NCI-H1092 treated with DMSO at 0.1 percent for 48 hours (cell line): ENCODE measurements at regions not wholly inside any gene's neighbourhood (a gene's known extent, or its start where the extent isn't known, plus 50 kb on each side); places are given as distances from the start of the nearest gene placed in this dataset.

Experiments used
- DNase-seq: peaks from one replicate; lab custom pipeline; 2025; lab: John Stamatoyannopoulos, UW

DNA sequence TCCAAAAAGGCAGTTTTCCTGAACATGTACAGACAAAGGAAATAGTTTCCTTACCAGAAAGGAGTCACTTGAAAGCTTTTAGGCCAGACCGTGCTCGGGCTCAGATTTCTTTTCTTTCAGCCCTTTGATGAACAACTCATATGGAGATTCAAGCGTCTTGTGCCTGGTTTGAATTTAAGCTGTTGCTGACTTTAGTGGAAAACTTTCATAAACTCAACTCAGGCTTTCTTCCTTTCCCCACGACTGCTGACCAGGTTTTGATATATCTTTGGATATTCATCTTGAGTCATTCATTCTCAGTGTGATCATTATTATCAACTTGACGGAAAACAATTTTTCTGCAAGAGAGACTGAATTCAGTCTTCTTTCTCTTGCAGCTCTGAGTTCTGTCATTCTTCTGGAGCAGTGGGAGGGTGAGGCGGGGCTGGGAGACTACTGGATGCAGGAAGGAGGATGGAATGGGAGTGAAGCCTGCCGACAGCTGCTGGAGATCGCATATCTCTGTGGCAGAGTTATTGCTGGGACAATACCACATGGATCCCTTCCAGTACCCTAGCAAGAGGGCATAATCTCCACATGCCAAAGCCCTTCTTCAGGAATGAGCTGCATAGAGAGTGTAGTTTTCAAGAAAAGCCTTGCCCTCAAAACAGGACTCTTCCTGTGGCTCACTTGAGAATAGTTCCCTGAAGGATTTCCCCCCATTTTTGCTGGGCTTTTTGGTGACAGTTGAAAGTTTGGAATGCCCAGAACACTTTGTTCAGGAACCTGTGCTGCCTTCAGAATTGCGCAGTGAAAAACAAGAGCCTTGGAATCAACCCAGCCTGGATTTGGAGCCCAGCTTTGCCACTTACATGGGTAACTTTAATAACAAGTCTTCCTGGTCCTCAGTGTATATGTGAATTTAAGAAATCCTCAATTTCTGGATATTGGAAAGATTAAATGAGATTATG lies 364.4 kb downstream of the ZNF521 start:
- DNase-seq = no peak

DNA sequence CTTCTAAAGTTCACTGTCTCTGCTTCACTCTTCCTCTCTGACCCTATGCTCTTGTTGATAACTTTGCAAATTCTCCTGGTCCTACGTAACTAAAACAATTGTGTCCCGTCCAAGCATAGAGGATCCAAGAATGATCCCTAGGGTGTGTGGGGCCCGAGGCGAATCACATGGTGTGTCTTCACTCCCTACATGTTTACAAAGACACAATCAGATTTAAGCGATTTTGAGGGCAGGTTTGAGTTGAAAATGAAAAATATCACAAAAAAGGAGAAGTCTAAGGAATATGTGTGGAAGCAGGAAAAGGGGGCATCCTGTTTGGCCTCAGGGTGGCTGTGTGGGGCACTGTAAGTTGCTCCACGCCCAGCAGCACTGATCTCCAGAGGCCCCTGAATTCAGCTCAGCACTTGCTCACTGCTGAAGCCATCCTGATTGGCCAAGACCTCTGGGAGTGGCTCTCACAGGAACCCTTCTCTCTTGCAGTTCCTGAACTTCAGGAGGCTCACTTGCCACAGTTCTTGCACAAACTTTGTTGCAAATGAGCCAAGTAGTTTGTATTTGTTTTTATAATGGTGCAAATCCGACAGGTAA lies 363.6 kb downstream of the ZNF521 start:
- no peak for DNase-seq

DNA sequence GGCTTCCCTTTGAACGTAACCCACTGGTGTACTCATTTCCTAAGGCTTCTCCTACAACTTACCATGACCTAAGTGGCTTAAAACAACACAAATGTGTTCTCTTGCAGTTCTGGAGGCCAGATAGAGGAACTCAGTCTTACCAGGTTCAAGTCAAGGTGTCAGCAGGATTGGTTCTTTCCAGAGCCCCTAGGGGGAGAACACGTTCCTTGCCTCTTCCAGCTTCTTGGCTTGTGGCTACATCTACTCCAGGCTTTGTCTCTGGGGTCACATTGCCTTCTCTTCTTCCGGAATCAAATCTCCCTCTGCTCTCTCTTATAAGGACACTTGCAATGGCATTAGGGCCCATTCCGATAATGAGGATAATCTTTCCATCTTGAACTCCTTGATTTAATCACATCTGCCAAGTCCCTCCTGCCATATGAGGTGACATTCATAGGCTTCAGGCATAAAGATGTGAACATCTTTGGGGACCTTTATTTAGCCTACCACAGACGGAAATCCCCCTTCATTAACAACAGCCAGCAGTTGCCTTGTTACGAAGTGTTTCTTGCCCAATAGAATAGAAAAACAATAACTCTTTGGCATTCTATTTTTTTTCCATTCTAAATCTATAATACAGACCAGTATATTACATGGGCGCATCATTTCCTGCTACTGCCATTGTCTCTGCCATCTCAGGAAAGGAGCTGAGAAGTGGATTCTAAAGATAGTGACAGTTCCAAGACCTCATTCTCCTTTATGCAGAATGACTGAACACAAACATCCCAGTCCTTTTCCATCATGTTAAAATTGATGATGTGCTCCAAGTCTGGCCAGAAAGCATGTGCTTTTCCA lies 362.0 kb downstream of the ZNF521 start:
- no peak for DNase-seq

DNA sequence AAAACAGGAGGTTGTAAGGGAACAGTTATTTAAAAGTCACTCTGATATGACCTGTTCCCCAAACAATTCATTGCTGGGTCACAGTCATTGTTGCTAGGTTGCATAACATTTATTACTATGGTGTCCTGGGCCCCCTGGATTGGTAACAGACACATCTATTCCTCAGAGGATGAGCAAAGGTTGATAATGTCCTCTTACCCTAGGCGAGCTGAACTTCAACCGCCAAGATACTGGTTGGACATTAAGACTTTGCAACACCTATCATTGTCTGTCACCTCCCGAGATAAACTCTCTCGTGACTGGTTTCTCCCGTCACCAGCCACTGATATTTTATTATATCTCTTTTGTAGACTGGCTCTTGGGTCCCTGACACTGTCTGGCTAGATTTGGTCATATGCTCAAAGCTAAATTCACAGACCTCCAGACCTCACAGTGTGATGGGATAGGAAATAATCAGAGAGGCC lies 361.3 kb downstream of the ZNF521 start:
- no peak for DNase-seq

DNA sequence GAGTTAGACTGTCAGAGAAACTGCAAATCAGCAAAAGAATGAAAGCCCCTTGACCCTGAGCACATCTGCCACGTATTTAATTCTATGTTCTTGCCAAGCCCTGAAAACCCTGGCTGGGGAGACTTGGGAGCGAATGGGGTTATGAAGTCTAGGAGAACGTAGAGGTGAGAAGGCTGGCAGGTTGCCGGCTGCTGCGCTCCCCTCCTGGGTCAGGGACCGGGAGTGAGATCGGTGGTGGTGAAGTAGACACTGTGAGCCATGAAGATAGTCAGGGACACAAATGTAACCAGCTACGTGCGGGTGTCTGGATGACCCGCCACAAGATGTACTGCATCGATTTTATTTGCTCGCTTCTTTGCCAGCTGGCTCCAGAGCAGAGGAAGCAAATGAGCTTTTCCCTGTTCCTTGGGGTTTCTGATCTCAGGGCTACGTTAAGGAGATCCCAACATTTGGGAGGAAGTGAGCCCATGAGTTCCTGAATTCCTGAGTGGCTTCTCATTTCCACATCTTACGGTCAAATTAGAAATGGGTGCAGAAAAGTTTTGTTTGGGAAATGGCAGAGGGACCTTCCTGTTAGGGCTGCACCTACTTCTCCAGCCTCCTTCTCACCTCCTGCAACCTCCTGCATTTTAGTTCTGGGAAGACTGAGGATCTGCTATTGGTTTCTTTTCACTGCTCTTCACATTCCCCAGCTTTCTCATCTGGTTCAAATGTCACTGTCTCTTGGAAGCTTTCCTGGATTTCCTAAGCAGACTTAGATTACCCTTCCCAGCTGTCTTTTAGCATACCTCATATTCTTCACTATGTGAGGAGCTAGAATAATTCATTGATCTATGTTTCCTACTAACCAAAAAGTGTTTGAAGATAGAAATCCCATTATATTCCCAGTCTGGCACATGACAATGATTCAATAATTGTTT lies 360.6 kb downstream of the ZNF521 start:
- DNase-seq = no peak

DNA sequence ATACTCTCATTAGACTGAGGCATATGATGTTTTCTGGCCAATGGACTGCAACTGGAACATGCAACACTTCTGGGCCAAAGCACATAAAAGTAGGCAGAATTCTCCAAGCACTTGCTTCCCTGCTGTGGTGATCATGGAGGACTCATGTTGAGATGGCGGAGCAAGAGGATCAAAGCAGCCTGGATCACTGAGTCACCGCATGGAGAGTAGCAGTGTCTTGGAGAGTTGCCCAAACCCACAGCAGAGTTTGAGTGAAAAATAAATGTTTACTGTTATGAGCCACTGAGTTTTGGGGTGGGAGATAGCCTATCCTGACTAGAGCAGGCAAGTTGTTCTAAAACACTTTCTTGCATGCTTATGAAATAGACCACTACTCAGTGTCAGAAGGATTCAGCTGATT lies 359.5 kb downstream of the ZNF521 start:
- DNase-seq = no peak

DNA sequence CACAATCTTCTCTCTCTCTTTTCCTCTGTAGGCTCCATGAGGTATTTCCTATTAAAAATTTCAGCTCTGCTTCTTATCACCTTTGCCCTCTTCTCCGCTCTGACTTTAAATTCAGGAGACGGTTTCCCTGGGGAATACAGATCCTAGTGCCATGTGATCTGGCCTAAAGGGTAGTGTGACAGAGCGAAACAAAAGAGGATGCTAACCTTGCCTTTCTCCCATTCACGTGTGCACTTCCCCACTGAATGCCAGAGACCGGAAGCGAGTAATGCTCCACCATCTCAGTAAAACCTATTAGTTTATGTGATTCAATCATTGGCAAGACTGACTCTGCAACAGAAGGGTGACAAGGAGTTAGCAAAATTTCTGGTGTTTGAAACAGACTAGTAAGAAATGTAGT lies 358.3 kb downstream of the ZNF521 start:
- DNase-seq = no peak

DNA sequence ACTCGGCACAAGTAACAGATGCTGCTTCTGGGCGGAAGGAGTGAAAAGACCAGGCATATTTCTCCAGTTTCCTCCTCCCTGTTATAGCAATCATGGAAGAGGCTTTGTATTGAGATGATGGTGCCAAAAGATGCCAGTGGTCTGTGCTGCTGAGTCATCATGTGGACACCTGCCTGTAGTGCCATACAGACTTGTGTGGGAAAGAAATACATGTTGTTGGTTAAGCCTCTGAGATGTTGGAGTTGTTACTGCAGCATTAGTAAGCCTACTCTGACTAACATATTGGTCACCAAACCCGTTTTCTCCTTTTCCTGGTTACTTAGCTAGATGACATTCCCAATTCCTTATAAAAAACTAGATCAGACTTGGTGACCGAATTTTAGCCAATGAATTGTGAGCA lies 356.9 kb downstream of the ZNF521 start:
- DNase-seq = no peak

DNA sequence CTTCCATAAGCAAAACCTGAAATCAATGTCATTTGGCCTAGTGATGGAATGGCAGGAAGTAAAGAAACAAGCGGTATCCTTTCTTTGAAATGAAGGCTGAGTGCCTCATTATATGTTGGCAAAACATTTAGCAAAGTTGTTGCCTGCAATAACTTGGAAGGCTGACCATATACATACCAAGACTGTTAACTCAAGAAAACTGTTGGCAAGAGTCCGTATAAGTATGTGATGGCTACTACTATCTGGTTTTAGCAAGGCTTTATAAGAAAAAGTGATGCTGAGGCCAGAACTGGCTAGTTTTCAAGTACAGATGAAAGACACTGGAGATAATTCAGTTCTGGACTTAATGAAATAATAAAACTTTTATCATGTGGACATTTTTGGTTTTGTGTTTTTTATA lies 356.2 kb downstream of the ZNF521 start:
- DNase-seq = no peak

DNA sequence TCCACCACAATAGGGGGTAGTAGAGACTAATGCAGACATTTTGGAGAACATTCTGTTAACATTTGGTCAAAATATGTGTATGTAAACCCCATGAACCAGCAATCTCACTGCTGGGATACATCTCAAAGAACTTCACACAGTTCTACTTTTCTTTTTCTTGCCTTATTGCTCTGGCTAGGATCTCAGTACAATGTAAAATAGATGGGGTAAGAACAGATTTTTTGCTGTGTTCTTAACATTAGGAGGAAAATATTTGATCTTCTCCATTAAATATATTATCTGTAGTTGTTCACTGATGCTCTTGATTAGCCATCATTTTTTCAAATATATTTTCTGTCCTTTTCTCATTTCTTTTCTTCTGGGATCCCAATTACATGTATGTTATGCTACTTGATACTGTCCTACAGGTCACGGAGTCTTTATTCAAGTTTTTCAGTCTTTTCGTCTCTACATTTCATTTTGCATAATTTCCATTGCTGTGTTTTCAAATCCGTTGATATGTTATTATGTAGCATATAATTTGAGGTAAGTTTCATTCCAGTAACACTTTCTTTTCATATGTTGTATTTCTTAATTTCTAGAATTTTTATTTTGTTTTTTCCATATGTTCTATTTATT lies 352.2 kb downstream of the ZNF521 start:
- no peak for DNase-seq

DNA sequence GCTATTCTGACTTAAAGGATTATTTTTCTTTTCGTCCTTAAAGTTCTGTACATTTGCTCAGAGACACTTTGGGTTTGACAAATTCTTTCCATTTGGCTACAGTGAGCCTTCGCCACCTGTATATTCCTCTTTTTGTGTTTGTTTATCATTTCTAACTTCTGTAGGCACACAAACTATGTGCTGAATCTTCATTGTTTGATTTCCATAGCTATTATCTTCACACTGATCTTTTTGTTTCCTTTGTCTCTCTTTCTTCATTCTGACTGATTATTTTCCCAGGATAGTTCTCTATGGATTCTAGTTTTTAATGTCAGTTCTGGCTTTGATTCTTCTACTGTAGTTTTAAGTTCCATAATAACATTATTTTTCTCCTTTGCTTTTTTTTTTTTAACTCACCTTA lies 350.2 kb downstream of the ZNF521 start:
- DNase-seq = no peak

DNA sequence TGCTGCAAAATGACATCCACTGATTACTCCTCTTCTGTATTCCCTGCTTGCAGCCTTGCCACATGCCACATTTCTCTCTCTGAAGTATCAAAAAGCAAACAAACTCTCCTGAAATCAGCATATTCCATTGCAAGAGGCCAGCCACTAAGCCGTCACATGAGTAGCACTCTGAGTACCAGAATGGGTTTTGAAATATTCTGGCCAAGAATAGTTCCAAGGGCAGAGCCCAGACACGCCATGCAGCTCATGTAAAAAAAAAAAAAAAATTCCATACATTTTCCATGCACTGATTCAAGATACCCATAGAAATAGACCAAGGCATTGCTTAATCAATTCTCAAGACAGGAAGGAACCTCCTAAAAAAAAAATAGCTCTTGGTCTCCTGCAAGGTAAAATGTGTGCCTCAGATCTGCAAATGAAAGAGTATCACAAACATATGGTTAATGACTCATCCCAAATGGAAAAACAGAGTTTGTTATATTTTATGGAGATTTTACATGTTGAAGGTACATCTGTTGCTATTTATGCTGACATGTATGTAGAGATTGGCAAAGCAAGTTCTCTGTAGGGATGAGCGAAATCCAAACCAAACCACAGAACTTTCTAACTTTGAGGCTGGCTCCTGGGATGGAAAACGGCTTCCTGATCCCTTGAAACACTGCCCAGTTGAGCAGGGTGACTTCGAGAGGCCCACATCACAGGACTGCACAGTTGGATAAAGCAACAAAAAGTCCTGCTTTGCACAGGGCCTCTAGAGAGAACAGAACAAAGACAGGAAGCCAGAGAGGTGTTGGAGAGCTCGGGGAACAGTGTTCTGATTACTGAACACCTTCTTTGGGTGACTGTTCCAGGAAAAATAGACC lies 346.2 kb downstream of the ZNF521 start:
- no peak for DNase-seq

DNA sequence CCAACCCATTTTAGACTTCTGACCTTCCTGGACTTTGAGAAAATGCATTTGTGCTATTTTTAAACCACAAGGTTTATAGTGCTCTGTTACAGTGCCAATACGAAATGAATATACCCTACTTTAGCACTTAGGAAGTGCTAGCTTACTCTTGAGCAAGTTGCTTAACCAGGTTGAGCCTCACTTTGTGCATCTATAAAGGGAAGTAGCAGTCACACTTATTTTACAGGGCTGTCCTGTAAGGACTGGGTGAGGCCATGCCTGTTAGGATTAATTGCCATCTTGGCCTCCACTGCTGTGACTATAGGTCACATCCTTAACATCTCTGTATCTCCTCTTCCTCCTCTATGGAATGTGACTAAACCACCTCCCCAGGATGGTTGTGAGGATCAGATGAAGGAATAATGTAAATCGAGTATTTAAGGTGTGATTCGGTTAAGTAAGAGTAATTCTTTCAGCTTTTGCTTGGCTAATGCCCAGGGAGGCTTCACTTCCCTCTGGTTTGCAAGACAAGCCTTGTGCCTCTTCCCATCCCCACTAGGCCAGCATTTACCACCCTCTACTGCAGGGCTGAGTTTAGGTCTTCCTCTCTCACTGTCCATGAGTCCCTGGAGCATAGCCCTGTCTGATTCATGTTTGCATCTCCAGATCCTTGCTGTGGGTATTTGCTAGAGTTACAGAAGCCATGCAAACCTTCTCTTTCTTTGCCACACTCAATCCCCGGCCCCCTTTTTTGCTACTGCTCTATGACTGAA lies 341.2 kb downstream of the ZNF521 start:
- no peak for DNase-seq
